DMS53 (cell line): ENCODE measurements at regions not wholly inside any gene's neighbourhood (a gene's known extent, or its start where the extent isn't known, plus 50 kb on each side); places are given as distances from the start of the nearest gene placed in this dataset.

ENCODE experiments used
- DNase-seq: peaks from one replicate; lab custom pipeline; 2025; lab: John Stamatoyannopoulos, UW

DNA sequence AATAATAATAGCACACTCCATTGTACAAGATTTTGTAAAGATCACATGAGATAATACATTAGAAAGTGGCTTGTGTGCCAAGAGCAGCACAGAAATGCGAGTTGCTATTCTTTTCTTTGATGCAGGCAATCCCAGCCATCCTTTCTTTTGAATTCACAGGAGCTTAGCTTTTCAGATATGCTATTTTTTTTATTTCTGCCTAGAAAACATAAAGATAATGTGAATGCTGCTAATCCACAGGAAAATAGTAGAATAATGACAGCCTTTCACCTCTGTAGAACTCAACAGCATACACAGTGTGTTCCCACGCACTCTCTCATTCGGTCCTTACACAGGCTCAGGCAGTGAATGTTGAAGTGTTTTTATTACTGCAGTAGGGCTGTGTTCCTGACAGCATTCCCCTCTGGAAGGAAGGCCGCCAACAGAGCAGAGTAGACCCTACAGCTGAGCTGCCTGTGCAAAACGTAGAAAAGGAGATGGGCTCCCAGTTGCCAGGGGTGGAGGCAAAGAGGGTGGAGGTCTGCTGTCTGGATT is 138.8 kb upstream of the TAPT1 start:
- DNase-seq: no peak

DNA sequence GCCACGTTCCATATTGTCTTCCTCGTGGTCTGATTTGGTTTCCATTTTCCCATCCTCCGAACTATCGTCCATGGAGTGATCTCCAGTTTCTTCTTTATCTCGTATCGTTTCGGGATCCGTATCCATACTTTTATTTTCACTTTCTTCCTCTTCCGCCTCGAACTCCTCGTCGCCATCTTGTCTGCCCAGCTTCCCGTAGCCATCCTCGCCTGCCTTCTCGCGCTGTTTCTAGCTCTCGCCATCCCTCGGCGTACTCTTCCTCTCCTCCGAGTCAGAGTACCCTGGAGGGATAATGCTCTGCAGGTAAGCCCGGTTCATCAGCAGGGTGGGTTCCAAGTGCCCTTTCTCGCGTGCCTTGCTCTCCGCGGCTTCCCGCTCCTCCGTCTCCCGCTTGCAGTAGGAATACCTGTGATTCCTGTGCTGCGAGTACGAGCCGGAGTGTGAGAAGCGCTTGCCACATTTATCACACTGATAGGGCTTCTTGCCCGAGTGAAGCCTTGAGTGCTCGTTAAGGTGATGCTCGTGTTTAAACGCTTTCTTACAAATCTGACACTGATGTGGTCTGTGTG is 134.5 kb upstream of the TAPT1 start:
- peak; percentile 86 for DNase-seq

DNA sequence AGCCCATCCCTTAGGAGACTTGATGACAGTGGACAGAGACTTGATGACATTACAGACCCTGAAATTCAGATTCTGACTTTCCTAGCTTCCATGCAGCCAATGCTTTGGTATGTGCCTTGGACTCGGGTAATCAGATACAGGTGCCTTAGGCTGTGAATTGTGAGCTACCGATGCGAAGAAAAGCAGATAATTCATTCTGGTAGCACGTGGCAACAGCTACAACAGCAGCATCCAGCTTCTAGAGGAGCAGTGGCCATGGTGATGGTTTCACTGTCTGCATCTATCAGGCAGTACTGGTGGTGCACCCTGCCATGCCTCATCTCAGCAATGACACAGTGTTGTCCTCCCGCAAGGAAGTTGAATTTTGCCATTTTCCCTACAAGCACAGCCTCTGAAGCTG is 126.9 kb upstream of the TAPT1 start:
- DNase-seq: no peak

DNA sequence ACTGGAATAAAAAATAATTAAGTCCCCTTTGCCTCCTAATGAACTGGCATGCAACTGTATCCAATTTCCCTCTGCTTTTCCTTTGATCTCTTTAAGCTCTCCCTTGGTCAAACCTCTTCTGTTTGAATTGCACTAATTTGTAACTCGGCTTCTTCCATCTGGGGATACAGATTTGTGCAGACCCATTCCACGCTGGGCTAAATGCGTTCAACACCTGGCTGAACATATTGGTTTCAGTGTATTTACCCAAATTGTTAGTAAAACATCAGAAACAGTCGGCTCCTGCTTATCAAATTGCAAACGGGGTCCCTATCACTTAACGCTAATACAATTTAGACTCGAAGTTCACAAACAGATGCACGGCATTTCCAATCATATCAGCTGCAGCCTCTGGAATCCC is 124.9 kb upstream of the TAPT1 start:
- DNase-seq: no peak

DNA sequence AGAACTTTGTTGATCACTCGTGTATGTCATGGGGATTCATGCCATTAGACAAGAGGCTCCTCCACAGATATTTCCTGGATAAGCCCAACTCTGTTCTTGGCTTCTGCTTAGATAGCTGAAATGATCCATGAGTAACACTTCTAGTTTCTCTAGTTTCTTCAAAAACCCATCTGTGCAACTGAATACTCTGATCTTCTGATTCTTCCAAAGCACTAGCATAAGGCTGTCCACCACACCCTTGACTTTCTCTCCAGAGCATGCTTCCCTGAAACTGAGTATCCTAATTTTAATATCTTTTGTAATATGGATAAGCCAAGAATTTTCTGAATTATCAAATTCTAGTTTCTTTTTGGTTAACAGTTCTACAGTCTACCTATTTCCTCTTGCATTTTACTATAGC is 118.6 kb upstream of the TAPT1 start:
- no peak for DNase-seq

DNA sequence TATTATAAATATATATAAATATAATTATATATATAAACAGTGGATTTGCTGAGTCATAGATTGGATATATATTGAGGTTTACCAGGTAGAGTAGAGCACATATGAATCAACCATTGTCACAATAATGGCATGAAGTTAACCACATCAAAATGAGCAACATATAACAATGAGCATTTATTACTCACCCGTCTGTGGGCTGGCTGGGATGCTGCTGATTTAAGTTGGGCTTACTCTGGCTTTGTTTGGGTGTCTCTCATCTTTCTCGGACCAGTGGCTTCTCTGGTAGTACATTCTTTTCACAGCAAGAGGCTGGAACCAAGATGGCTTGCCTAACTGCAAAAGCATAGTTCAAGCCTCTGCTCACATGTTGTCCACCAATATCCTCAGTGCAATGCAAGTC is 111.7 kb upstream of the TAPT1 start:
- DNase-seq: no peak

DNA sequence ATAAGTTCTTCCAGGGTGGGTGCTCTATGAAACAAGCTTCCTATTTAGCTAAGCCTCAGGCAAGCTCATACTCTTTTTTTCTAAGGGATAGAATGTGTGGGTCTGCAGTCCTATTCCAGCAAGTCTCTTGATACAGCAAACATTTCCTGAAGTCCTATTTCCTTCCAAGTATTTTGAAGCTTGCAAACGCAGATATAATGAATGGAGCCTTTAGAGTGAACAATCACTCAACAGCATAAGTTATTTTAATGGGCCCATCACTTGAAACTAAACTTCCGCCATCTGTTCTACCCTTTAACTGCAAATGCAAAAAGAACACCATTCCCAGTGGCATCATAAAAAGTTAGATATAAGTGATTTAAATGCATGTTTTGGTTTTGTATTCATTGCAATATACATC is 108.3 kb upstream of the TAPT1 start:
- DNase-seq: no peak

DNA sequence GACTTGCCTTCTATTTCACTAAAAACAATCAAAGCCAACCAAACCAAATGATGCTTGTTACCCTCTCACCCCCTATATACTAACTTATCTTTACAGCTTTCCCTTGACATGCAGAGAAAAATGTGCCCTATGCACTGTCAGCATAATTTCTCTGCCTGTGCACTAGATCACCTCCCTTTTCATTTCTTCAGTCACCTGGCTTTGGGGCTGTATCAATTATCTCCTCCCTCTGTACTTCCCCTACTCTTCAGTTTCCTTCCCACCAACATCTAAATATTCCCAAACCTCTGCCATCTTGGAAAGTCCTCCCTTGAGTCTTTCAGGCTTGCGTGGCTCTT is 103.5 kb upstream of the TAPT1 start:
- no peak for DNase-seq

DNA sequence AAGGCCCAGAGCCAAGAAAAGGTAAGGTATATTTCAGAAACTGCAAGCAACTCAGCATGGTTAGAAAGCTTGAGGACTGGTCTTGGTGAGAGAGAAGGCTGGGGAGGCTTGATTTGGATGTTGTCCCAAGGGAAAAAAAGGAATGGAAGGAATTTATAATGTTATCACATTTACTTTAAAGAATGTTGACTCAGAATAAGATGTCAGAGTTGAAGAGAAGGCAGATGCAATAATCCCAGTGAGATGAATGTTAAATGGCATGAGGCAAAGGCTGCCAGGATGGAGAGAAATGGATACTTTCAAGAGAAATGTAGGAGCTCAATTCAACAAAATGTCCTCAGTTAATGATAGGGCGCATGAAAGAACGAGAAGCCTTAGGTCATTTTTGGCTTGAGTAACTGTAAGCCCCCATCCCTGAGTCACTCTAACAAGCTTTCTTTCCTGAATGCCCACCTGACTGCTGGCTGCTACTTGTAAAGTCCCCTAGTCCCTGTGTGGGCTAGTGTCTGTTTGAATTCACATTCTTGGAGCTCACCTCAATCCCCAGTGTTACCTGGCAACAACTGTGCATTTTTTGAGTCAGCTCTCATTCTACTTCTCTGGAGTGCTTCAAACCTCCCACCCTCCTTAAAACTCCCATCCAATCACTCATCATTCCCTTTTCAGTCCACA is 103.0 kb upstream of the TAPT1 start:
- DNase-seq: no peak

DNA sequence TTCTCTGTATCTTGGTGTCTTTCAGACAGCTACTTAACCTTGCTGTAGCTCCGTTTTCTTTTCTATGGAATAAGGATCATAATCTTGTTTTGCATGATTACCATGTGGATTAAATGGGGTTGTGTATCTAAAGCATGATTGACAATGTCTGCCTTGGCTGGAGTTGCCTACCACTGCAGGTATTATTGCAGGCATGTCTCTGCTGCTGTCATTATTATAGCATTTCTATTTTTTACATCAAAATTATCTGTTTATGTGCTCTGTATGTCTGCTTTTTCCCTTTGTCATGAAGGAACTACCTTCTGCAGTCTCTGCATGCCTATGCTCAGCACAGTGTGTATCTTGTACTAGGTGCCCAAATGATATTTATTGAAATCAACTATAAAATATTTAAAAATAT is 95.9 kb upstream of the TAPT1 start:
- DNase-seq: no peak

DNA sequence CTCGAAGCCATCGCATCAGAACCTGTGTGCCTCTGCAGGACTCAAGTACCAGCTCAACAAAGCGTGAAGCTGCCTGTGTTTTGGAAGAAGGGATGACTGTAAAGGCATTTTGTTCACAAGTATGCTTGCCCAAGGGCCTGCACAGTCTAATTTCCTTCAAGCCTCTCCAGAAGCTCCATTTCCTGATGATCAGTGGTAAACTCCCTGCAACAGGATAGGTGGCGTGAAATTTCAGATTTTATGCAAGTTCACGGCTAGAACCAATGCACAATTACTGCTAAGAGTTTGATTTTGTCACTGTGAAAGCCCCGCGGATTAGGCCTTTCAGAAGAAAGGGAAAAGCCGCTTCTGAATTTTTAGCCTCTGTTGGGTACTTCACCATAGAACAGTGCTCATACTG is 89.2 kb upstream of the TAPT1 start:
- no peak for DNase-seq

DNA sequence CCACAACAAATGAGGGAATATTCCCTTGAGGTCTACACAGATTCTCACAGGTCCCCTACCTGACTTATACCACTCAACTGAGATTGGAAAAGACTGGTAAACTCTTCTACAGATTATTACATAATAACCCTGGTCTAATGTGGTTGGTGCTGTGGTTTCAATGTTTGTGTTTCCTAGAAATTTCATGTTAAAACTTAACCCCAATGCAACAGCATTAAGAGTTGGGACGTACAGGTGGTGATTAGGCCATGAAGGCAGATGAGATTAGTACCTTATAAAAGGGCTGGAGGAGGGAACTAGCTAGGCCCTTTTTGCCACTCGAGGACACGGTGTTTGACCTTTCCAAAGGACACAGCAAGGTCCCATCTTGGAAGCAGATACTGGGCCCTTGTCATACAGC is 84.3 kb upstream of the TAPT1 start:
- DNase-seq: no peak

DNA sequence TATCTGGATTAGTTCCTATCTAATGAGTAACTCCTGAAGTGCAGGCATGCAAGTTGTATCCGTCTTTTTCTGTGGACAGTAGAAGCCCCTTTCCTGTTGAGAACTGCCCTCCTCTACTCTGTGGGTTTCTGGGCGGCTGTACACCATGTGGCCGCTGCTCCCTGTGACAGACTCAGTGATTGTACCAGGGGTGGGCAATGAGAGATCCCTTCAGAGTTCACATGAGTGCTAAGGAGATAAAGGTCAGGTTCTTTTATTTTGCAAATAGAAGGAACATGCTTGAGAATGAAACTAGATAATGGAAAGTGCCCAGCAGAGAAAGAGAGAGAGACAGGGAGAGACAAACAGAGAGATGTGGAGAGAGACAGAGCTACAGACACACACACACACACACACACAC is 76.4 kb upstream of the TAPT1 start:
- no peak for DNase-seq

DNA sequence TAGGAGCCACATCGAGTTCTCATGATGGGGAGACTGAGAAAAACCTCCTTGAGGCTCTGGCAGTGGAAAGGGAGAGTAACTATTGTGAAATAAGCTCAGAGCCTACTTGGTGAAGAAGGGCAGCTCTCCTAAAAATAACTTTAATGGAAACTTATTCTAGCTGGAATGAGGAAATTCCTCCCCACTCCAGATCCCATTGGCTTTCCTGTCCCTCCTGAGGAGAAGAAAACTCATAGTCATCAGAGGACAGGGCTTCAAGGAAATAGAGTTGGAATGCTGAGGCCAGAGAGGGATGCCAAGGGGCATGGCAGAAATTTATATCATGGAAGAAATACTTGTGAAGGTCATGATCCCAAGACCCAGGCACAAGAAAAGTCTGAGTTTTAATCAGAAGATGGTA is 70.7 kb upstream of the TAPT1 start:
- DNase-seq: no peak

DNA sequence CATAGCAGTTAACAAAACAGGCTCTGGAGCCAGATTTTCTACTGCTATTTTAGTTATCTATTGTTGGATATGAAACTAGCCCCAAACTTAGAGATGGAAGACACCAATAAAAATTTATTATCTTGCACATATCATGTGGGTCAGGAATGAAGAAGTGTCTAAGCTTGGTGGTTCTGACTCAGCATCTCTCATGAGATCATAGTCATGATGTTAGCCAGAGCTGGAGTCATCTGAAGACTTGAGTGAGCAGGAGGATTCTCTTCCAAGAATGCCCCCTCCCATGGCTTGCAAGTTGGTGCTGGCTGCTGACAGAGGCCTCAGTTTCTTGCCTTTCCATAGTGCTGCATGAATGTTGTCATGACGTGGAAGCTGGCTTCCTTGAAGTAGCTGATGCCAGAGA is 68.2 kb upstream of the TAPT1 start:
- no peak for DNase-seq

DNA sequence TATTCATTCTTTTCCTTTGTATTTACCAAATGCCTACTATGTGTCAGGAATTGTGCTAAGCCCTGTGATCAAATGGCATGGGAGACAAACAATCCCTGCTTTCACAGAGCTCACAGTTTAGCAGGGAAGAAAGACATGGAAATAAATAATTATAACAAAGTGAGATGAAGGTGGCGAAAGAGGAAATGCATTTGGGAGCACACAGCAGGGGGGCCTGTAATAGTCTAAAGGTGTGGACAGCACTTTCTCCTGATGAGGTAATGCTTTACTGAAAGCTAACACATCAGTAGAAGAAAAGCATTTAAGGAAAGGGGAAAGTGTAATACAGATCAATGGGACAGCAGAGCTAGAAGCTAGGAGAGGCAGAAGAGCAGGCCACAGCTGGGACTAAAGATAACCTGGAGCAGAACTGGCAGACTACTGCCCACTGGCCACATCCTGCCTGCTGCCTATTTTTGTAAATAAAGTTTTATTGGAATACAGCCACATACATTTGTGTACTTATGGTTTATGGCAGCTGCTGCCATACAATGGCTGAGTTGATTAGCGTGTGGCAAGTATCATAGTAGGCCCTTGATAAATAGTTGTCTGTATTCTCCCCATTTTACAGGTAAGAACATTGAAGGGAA is 67.1 kb upstream of the TAPT1 start:
- DNase-seq: no peak

DNA sequence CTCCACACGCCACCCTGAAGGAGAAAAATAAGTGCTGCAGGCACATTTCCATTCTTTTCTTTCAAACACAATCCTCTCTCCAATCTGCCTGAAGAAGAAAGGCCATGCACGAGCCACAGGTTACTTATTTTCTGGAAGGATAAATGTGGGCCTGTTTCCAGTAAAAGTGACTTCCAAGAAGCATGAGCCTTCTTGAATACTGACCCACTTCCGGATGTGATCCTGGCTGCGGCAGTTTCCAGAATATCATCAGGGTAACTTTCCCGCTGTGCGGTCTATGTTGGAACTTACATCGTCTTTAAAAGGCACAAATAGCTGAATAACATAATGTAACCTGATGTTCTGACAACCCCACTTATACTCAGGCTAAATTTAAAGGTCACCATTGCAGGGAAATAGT is 66.3 kb upstream of the TAPT1 start:
- no peak for DNase-seq

DNA sequence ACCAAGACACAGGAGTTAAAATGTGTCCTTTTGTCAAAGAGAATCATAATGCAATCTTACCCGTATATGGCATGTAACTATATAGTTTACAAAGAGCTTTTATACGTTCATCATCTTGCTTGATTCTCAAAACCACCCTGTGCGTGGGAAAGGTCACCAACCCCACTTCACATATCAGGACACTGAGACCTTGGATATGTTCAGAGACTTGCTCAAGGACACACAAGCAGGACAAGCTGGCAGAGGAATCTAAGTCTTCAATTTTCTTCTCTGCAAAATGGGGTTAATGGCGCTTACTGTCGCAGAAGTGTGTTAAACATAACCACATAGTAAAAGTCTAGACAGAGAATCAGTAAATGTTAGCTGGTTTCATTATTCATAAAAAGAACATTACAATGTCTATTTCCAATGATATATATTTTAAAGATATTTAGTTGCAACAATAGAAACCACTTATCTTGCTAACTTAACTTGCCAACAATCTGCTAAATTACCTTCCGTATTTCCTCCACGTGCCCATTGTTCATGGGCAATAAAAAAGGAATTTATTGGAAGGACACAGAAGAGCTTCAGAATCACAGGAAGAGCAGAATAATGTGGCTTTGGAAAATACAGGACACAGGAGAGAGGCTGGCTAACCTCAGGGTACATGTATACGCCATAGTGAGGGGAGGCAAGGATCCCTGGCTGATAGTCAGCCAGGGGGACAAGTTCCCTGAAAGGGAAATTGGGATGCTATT is 64.6 kb upstream of the TAPT1 start:
- DNase-seq: no peak

DNA sequence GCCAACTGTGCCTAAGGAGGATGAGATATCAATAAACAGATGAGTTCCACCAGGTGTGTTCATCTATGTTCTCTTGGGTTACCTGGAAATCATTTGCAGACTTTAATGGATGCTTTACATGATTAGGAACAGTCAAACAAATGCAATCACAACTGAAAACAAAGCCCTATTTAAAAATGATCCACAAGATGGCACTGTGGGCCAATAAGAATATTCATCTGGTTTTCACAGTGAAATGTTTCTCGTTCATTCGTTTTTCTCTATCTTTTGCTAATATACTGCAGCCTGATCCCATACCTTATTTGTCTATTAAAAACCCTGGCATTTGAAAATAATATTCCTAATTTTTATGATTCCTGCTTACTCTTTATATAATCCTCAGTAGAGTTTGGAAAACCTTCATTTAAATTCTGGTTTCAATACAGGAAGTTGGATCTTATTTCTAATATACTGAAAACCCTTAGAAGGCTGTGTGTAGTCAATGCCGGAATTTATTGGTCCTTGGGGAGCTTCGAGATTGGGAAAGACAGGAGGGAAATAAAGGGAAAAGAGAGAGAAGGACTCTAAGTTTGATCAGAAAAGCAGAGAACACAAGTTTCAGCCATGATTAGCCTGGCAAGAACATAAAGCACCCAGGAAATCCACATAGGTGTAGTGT is 63.8 kb upstream of the TAPT1 start:
- peak; percentile 69 for DNase-seq

DNA sequence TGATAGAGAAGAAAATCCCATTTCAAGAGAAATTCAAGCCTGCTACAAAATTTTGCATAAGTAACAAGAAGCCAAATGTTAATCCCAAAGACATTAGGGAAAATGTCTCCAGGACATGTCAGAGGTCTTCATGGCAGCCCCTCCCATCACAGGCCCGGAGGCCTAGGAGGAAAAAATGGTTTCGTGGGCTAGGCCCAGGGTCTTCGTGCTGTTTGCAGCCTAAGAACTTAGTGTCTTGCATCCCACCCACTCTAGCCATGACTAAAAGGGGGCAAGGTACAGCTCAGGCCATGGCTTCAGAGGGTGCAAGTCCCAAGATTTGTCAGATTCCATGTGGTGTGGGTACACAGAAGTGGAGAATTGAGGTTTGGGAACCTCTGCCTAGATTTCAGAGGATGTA is 57.8 kb upstream of the TAPT1 start:
- no peak for DNase-seq

DNA sequence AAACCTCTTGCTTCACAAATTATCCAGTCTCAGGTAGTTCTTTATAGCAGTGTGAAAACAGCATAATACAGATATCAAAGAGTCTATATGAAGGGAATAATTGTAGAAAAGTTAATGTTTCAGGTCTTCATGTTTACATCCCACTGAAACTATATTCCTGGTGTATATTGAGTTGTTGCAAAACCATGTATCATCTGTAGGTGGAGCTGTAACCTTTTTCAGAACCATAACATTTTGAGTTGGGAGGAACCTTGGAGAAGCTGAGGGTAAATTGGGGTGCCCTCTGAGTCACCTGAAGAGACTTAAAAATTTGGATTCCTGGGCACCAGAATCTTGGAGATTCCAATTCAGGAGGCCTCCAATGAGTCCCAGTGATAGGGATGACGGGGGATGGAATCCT is 51.9 kb upstream of the TAPT1 start:
- peak; percentile 24 for DNase-seq
